SU-DHL-6 (cell line): ENCODE measurements at regions not wholly inside any gene's neighbourhood (a gene's known extent, or its start where the extent isn't known, plus 50 kb on each side); places are given as distances from the start of the nearest gene placed in this dataset.

Source experiments
- H2AFZ ChIP-seq: fragments of 200-600 bp; sonication (generic); 2 replicates; pipeline ENCODE4 v1.6.1; 2014; ENCODE audit warnings: low read depth, mild to moderate bottlenecking, moderate library complexity, mixed read lengths, antibody characterized with exemption, low read length; ENCODE audit not compliant: severe bottlenecking
- H3F3A ChIP-seq: fragments of 200-600 bp; shearing (Covaris generic); 2 replicates; pipeline ENCODE4 v1.6.0; 2016; ENCODE audit warnings: antibody characterized with exemption, mild to moderate bottlenecking; ENCODE audit not compliant: insufficient read depth
- H3K27ac ChIP-seq: fragments of 200-600 bp; sonication (generic); 2 replicates; pipeline ENCODE4 v1.5.1; 2016; ENCODE audit warnings: low read depth, mild to moderate bottlenecking, low read length, moderate library complexity, mixed read lengths
- H3K27me3 ChIP-seq: fragments of 200-600 bp; sonication (generic), shearing (Covaris generic); 2 replicates; pipeline ENCODE4 v1.6.0; 2014; ENCODE audit warnings: mild to moderate bottlenecking, low read length
- H3K36me3 ChIP-seq: fragments of 200-600 bp; sonication (generic); 2 replicates; pipeline ENCODE4 v1.6.1; 2014; ENCODE audit warnings: mild to moderate bottlenecking, low read length, mixed read lengths
- H3K4me2 ChIP-seq: fragments of 300-600, 200-600 bp; shearing (Covaris generic), sonication (generic); 2 replicates; pipeline ENCODE4 v1.6.0; 2014; ENCODE audit warnings: low read length, low read depth, mild to moderate bottlenecking; ENCODE audit not compliant: poor library complexity, severe bottlenecking
- H3K4me3 ChIP-seq: fragments of 200-600 bp; sonication (generic); 2 replicates; pipeline ENCODE4 v1.5.1; 2014; ENCODE audit warnings: antibody characterized with exemption, low read length, mild to moderate bottlenecking, mixed read lengths; ENCODE audit not compliant: insufficient read depth, poor library complexity, severe bottlenecking
- H3K79me2 ChIP-seq: fragments of 200-600 bp; sonication (generic); 2 replicates; pipeline ENCODE4 v1.6.1; 2014; ENCODE audit warnings: mild to moderate bottlenecking, low read length, moderate library complexity; ENCODE audit not compliant: insufficient read depth
- H3K9ac ChIP-seq: fragments of 200-600 bp; sonication (generic); 2 replicates; pipeline ENCODE4 v1.7.0; 2014; ENCODE audit warnings: mild to moderate bottlenecking, low read length
- H3K9me2 ChIP-seq: fragments of 200-600 bp; sonication (generic); replicated peaks from 2 replicates; pipeline ENCODE4 v1.6.1; 2014; ENCODE audit warnings: low read length; ENCODE audit not compliant: insufficient read depth
- H3K9me3 ChIP-seq: fragments of 200-600 bp; sonication (generic); 2 replicates; pipeline ENCODE4 v1.6.1; 2014; ENCODE audit warnings: low read length, mixed read lengths; ENCODE audit not compliant: insufficient read depth
- H4K20me1 ChIP-seq: fragments of 200-600 bp; sonication (generic); 2 replicates; pipeline ENCODE4 v1.6.1; 2014; ENCODE audit warnings: low read depth, mild to moderate bottlenecking, antibody characterized with exemption, low read length, moderate library complexity, mixed read lengths
- CTCF ChIP-seq: fragments of 200-600 bp; sonication (generic); IDR thresholded peaks from one replicate; pipeline ENCODE4 v1.5.1; 2017; ENCODE audit warnings: antibody characterized with exemption, mild to moderate bottlenecking, low read length, moderate library complexity; ENCODE audit not compliant: insufficient read depth, poor library complexity, severe bottlenecking
- EZH2phosphoT487 ChIP-seq: fragments of 200-600 bp; sonication (generic), shearing (Covaris generic); conservative IDR thresholded peaks from 2 replicates; pipeline ENCODE4 v1.6.1; 2018; ENCODE audit warnings: mild to moderate bottlenecking, antibody characterized with exemption, low read length, moderate library complexity, mixed read lengths

DNA sequence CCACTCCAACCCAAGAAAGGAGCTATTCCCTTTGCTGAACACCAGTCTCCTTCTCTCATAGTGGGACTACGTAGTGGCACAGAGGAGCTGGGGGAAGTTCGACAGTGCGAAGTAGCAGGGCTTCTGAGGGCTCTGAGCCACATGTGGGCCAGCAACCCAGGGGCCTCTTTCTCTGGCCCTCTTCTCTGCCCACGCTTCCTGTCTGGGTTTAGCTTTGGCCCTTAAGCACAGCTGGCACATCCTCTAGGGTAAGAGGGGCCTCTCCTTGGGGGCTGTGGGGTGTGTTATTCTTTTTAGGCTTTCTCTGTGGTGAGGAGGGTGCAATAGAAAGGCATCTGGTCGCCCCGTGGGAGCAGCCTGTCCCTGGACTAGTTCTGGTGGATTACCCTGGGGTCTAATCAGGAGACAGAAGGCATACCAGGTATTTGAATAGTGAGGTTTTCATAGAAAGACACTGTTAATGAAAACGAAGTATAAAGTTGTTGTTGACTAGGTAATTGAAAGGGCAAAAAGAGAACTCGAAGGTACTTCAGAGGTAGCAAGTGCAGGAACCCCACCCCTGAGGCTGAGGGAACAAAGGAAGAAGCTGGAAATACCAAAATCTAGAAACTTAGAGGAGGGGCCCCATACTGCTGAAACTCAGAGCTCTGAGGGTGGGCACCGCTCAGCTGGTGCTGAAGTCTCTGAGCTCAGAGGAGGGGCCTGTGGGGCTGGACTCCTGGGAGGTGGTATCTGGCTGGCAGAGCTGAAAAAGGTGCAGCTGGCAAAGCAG is 151.9 kb upstream of the RPS6KA3 start:
- H2AFZ ChIP-seq = no peak overlapping the region
- no peaks in the 10 kb centered on the region for H3K9me2 ChIP-seq
- no peak overlapping the region for H3K9ac ChIP-seq
- no peaks in the 10 kb centered on the region for H3K27me3 ChIP-seq
- H3K9me3 ChIP-seq = no peaks in the 10 kb centered on the region
- H3K36me3 ChIP-seq = no peaks in the 10 kb centered on the region
- TF ChIP-seq EZH2phosphoT487 (no peak), CTCF (no peak)
- no peaks in the 10 kb centered on the region for H4K20me1 ChIP-seq
- no peak overlapping the region for H3K4me2 ChIP-seq
- no peak overlapping the region for H3K27ac ChIP-seq
- H3F3A ChIP-seq = no peaks in the 10 kb centered on the region
- H3K4me3 ChIP-seq = no peak overlapping the region
- H3K79me2 ChIP-seq = no peaks in the 10 kb centered on the region

- Histone ChIP-seq H3K36me3 (no peaks in the 10 kb centered on the region), H3K27ac (no peak overlapping the region), H3K4me2 (no peak overlapping the region), H3K4me3 (no peak overlapping the region), H2AFZ (no peak overlapping the region), H3K9me3 (no peaks in the 10 kb centered on the region), H3K9ac (no peak overlapping the region), H3F3A (no peaks in the 10 kb centered on the region), H4K20me1 (no peaks in the 10 kb centered on the region), H3K79me2 (no peaks in the 10 kb centered on the region), H3K9me2 (no peaks in the 10 kb centered on the region), H3K27me3 (no peaks in the 10 kb centered on the region)
- no peak for TF ChIP-seq CTCF
- TF ChIP-seq EZH2phosphoT487 = no peak
These were observed 148.2 kb upstream of the RPS6KA3 start for GRCh38 chrX:20414762-20415445.

GRCh38 chrX:20414066-20414465 is 147.4 kb upstream of the RPS6KA3 start:
- H3K79me2 ChIP-seq = no peaks in the 10 kb centered on the region
- H3K27ac ChIP-seq = no peak overlapping the region
- no peak overlapping the region for H3K9ac ChIP-seq
- no peaks in the 10 kb centered on the region for H3K27me3 ChIP-seq
- no peak overlapping the region for H3K4me2 ChIP-seq
- H4K20me1 ChIP-seq = no peaks in the 10 kb centered on the region
- H3K9me3 ChIP-seq = no peaks in the 10 kb centered on the region
- H2AFZ ChIP-seq = no peak overlapping the region
- H3K36me3 ChIP-seq = no peaks in the 10 kb centered on the region
- no peaks in the 10 kb centered on the region for H3F3A ChIP-seq
- no peaks in the 10 kb centered on the region for H3K9me2 ChIP-seq
- no peak overlapping the region for H3K4me3 ChIP-seq
- TF ChIP-seq EZH2phosphoT487 (no peak), CTCF (no peak)
